ENCODE measurements at regions not wholly inside any gene's neighbourhood (a gene's known extent, or its start where the extent isn't known, plus 50 kb on each side); places are given as distances from the start of the nearest gene placed in this dataset.

- no peak for TF ChIP-seq RELA (CRISPR knock-in tag; IDR thresholded peaks at IDR 0.05; ENCODE audit: borderline replicate concordance)
- no peak for TF ChIP-seq CTCF (IDR thresholded peaks at IDR 0.05)
- TF ChIP-seq ZNF512 (CRISPR knock-in tag; IDR thresholded peaks at IDR 0.05; ENCODE audit: borderline replicate concordance): no peak
- TF ChIP-seq TCF7 (CRISPR knock-in tag; IDR thresholded peaks at IDR 0.05; ENCODE audit: low read depth): no peak
- no peak for TF ChIP-seq FOXJ3 (CRISPR knock-in tag; IDR thresholded peaks at IDR 0.05; ENCODE audit: borderline replicate concordance)
- no peak for TF ChIP-seq PREB (CRISPR knock-in tag; IDR thresholded peaks at IDR 0.05; ENCODE audit: borderline replicate concordance)
- no peak for TF ChIP-seq ZNF425 (CRISPR knock-in tag; conservative IDR thresholded peaks at IDR 0.05)
- no peak for TF ChIP-seq JUN (CRISPR knock-in tag; IDR thresholded peaks at IDR 0.05)
- TF ChIP-seq MAX (CRISPR knock-in tag; IDR thresholded peaks at IDR 0.05): no peak
- no peak for TF ChIP-seq ZNF232 (CRISPR knock-in tag; IDR thresholded peaks at IDR 0.05)
- no peak for TF ChIP-seq USF1 (CRISPR knock-in tag; IDR thresholded peaks at IDR 0.05)
- TF ChIP-seq CREB1 (CRISPR knock-in tag; IDR thresholded peaks at IDR 0.05): no peak
Measured at GRCh38 chr1:26626994-26627393, 68.8 kb upstream of the ARID1A start.
